ENCODE measurements at regions not wholly inside any gene's neighbourhood (a gene's known extent, or its start where the extent isn't known, plus 50 kb on each side); places are given as distances from the start of the nearest gene placed in this dataset.

- TF ChIP-seq SIN3A (IDR thresholded peaks at IDR 0.05; ENCODE audit: borderline replicate concordance, insufficient read depth, low read length) (no peak), POLR2AphosphoS5 (IDR thresholded peaks at IDR 0.05; ENCODE audit: low read depth, low read length) (no peak)
- TF ChIP-seq, protein P1, sequence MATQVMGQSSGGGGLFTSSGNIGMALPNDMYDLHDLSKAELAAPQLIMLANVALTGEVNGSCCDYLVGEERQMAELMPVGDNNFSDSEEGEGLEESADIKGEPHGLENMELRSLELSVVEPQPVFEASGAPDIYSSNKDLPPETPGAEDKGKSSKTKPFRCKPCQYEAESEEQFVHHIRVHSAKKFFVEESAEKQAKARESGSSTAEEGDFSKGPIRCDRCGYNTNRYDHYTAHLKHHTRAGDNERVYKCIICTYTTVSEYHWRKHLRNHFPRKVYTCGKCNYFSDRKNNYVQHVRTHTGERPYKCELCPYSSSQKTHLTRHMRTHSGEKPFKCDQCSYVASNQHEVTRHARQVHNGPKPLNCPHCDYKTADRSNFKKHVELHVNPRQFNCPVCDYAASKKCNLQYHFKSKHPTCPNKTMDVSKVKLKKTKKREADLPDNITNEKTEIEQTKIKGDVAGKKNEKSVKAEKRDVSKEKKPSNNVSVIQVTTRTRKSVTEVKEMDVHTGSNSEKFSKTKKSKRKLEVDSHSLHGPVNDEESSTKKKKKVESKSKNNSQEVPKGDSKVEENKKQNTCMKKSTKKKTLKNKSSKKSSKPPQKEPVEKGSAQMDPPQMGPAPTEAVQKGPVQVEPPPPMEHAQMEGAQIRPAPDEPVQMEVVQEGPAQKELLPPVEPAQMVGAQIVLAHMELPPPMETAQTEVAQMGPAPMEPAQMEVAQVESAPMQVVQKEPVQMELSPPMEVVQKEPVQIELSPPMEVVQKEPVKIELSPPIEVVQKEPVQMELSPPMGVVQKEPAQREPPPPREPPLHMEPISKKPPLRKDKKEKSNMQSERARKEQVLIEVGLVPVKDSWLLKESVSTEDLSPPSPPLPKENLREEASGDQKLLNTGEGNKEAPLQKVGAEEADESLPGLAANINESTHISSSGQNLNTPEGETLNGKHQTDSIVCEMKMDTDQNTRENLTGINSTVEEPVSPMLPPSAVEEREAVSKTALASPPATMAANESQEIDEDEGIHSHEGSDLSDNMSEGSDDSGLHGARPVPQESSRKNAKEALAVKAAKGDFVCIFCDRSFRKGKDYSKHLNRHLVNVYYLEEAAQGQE (IDR thresholded peaks at IDR 0.05; ENCODE audit: insufficient read depth in 1 of 2, low read depth in 2 of 2, low read length in 2 of 2): no peak
Measured at GRCh38 chr2:8230466-8230865, 451.4 kb upstream of the ID2 start.
